ELR (cell line): ENCODE measurements at regions not wholly inside any gene's neighbourhood (a gene's known extent, or its start where the extent isn't known, plus 50 kb on each side); places are given as distances from the start of the nearest gene placed in this dataset.

Experiments used
- DNase-seq: peaks from one replicate; pipeline ENCODE4 v3.0.0-alpha.2; 2015; ENCODE audit warnings: low read depth

- DNase-seq: no peak
These were observed 68.5 kb upstream of the HDAC4 start for GRCh38 chr2:239469106-239469960.

DNA sequence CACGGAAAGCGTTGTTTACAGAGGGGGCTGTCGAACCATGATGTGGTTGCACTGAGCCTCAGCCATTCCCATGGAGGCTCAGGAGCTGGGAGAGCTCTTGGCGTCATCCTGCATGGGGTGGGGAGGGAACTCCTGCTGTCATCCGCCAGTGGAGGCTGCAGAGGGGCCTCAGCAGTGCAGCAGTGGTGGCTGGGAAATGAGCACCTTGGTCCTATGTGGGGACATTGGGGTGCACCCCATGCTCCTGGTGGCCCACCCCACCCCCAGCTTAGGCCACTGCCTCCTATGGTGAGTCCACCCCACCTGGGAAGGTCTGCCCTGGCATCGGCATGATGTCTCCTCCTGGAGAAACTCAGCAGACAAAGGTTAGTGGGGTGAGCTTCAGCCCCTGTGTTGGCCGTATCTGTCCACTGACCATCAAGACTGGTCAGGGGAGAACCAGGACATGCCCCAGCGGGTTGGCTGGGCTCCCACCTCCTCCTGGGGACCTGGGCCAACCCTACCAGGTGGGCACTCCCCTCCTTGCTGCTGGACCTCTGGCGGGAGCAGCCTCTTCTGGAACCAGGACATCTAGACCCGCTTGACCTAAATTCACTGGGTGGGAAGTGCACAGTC is 67.8 kb upstream of the HDAC4 start:
- DNase-seq: no peak

GRCh38 chr2:239467956-239468490 is 67.2 kb upstream of the HDAC4 start:
- DNase-seq: no peak

DNA sequence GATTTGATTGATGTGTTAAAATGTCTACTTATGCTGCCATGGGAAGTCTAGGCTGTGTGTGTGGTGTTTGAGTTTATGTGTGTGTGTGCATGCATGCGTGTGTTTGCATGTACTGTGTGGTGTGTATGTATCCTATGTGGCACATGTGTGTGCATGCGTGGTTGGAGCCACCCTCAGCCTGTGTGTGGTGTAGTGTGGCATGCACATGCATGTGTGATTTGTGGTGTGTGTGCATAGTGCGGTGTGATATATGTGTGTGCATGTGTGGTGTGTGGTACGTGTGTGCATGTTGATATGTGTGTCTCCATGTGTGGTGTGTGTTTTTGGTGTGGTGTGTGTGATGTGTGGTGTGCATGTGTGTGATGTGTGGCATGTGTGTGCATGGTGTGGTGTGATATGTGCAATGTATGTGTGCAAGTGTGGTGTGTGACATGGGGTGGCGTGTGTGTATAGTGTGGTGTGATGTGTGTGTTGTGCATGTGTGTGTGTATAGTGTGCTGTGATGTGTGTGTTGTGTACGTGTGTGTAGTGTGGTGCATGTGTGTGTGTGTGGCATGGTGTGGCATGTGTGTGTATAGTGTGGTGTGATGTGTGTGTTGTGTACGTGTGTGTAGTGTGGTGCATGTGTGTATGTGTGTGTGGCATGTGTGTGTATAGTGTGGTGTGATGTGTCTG is 66.6 kb upstream of the HDAC4 start:
- DNase-seq: no peak

GRCh38 chr2:239466755-239467271 is 66.0 kb upstream of the HDAC4 start:
- DNase-seq: no peak

GRCh38 chr2:239466061-239466754 is 65.4 kb upstream of the HDAC4 start:
- DNase-seq: no peak

GRCh38 chr2:239465017-239466001 is 64.5 kb upstream of the HDAC4 start:
- peak; percentile 4 for DNase-seq

DNA sequence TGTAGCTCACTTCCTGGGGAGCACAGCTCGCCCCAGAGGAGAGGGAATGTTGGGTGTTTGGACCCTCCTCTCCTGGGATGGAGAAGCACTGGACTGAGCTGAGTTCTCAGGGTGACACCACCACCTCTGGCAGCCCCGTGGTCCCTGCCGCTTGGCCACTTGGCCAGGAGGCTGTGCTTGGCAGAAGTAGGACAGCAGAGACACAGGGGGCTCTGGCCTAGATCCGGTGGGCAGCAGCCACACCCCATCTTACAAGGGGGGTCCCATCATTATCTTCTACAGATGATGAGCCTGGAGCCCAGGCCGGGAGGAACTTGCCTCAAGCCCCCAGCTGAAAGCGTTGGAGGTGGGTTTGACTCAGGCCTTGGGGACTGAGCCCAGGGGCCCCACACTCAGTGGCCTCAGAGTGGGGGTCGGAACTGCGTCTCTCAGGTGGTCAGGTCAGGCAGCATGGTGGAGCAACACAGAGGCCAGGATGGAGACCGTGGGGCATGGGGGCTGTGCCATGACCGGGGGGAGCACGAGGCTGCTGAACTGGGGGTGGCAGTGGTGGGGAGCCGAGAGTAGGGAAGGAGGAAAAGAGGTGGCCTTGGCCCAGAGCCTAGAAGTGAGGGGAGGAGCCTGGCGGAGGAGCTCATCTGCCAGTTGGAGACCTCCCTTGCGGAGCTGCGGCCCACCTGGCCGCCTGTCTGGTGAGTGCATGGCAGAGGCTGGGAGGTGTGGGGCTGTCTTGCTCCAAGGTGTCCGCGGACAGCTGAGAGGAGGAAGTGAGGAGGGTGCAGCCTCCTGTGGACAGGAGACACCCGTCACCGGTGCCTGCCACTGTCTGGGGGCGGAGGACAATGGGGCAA is 63.6 kb upstream of the HDAC4 start:
- no peak for DNase-seq

GRCh38 chr2:239463541-239464165 is 62.8 kb upstream of the HDAC4 start:
- DNase-seq: no peak

- DNase-seq: no peak
These were observed 62.1 kb upstream of the HDAC4 start for GRCh38 chr2:239462671-239463506.

- no peak for DNase-seq
These were observed 61.3 kb upstream of the HDAC4 start for GRCh38 chr2:239462191-239462515.

DNA sequence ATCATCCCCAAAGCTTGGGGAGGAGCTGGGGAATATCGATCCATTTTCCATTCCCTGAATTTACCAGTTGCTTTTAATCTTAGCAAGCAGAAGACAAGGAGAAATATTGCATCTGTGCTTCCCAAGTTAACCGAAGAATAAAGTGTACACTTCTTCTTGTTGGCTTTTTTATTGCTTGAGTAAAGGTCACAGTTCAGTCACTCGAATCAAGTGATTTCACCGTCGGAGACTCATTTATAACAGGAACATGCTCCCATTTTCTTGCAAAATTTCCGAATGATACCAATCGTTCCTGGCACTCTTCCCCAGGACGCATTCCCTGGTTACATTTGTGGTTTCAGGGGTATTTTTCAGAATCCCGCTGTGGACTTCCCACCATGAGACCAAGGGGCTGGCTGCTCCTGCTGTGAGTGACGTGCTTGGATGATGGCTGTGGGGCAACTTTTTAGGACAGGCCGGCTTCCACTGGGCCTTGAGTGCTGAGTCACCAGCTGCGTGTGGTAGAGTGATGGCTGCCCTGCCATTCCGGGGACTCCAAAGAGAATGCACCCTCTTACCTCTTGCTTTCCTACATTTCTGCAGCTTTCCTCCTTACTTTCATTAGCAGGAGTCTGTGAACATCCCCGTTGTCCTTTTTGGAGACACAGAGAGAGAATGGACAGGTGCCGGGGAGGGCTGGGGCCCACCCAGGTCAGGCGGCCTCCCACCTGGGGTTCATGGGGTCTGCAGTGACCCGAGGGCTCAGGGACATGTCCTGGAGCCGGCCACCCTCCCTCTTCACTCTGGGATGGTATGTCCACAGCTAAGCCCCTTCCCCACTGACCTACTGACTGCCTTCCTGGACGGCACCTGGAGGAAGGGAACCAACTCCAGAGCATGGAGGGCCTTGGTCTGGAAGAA is 60.7 kb upstream of the HDAC4 start:
- no peak for DNase-seq

GRCh38 chr2:239460780-239461179 is 60.0 kb upstream of the HDAC4 start:
- DNase-seq: no peak

GRCh38 chr2:239459606-239460005 is 58.8 kb upstream of the HDAC4 start:
- DNase-seq: no peak

- no peak for DNase-seq
These were observed 58.2 kb upstream of the HDAC4 start for GRCh38 chr2:239459056-239459455.

DNA sequence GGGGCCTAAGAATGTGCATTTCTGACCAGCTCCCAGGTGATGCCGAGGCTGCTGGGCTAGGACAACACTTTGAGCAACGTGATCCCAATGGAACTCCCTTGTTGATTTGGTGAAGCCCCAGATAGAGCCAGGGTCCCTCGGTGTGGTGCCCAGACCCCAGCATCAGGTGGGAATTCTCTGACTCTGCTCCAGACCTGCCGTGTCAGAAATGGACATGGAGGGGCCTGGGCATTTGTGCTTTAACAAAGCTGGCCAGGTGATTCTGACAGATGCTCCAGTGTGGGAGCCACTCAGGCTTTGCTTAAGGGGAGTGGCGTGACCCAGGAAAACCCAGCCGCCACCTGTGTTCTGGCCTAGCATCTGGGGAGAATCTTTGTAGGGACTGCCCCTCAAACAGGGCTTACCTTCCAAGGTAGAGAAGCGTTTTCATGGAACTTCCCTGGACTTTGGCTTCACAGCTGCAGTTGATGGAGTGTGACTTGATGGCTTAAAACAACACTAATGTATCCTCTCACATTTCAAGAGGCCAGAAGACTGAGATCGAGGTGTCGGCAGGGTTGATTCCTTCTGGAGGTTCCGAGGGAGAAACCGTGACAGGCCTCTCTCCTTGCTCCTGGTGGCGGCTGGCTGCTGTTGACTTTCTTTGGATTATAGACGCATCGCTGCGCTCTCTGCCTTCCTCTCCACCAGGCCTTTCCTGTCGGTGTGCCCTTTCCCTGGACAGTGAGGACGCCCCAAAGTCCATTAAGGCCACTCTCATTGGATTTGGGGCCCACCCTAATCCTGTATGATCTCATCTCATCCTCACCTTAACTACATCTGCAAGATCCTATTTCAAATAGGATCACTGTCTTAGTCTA is 57.0 kb upstream of the HDAC4 start:
- DNase-seq: no peak

GRCh38 chr2:239456940-239457339 is 56.1 kb upstream of the HDAC4 start:
- DNase-seq: no peak
